NOMO-1 (cell line): ENCODE measurements at regions not wholly inside any gene's neighbourhood (a gene's known extent, or its start where the extent isn't known, plus 50 kb on each side); places are given as distances from the start of the nearest gene placed in this dataset.
A peak's percentile ranks its signal among the peaks of the same experiment; 100 is the strongest.
"Not testable (repeated sequence)": the region's sequence is repeated elsewhere in the genome, so short reads cannot be mapped to it uniquely, and the experiment has no call there.

Experiments
- DNase-seq, 2 experiments: peaks; one replicate each; lab custom pipeline; 2025; ENCODE audit not compliant: unreplicated experiment in 2 of 2; lab: John Stamatoyannopoulos, UW

DNA sequence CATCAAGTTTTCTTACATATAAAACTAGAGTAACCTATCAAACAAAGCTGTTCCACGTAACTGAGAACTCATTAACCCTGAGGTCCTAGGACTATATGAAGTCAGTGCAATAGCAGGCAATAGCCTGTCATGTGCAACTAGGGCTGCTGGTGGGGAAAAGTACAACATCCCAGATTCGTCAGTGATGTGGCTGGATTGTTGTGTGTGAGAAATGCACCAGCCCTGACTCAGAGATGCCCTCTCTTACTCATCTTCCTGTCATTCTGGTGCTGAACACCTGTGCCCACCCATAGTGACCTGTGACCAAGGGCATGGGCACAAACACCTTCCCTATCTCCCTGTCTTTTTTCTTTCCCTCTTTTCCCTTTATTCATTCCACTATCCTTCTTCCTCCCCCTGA is 504.2 kb downstream of the TUBA3C start:
- DNase-seq, result not testable (repeated sequence)

DNA sequence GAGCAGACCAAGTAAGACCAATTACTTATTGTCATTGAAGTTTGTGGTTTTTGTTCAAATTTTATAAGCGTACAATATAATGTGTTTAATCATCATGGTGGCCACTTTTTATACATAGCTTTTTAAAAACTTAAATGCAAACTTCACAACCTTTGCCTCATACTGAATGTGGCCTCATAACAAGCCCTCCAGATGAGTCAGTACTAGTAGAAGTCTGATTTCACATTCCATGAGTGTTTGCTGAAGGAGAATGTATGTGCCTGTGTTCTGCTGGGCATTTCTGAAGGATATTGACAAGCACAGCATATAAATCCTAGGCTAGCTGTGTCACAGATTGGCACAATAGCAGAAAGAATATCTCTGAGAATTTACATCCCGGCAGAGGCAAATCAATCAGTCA is 506.4 kb downstream of the TUBA3C start:
- not testable (repeated sequence) for DNase-seq

DNA sequence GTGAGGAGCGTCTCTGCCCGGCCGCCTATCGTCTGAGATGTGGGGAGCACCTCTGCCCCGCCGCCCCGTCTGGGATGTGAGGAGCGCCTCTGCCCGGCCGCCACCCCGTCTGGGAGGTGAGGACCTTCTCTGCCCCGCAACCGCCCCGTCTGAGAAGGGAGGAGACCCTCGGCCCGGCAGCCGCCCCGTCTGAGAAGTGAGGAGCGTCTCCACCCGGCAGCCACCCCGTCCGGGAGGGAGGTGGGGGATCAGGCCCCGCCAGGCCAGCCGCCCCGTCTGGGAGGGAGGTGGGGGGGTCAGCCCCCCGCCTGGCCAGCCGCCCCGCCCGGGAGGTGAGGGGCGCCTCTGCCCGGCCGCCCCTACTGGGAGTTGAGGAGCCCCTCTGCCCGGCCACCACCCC is 507.8 kb downstream of the TUBA3C start:
- not testable (repeated sequence) for DNase-seq

DNA sequence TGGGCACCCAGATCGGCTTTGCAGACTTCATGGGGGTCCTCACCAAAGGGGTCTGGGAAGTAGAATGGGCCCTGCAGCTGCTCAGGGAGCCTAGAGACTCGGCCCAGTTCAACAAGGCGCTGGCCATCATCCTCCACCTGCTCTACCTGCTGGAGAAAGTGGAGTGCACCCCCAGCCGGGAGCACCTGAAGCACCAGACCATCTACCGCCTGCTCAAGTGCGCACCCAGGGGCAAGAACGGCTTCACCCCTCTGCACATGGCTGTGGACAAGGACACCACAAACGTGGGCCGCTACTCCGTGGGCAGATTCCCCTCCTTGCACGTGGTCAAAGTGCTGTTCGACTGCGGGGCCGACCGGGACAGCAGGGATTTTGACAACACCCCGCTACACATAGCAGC is 515.0 kb downstream of the TUBA3C start:
- DNase-seq, result not testable (repeated sequence)

DNA sequence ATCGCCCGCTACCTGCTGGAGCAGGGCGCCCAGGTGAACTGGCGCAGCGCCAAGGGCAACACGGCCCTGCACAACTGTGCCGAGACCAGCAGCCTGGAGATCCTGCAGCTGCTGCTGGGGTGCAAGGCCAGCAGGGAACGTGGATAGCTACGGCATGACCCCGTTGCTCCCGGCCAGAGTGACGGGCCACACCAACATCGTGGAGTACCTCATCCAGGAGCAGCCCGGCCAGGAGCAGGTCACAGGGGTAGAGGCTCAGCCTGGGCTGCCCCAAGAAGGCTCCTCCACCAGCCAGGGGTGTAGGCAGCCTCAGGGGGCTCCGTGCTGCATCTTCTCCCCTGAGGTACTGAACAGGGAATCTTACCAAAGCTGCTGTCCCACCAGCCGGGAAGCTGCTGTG is 515.9 kb downstream of the TUBA3C start:
- DNase-seq, result not testable (repeated sequence)

DNA sequence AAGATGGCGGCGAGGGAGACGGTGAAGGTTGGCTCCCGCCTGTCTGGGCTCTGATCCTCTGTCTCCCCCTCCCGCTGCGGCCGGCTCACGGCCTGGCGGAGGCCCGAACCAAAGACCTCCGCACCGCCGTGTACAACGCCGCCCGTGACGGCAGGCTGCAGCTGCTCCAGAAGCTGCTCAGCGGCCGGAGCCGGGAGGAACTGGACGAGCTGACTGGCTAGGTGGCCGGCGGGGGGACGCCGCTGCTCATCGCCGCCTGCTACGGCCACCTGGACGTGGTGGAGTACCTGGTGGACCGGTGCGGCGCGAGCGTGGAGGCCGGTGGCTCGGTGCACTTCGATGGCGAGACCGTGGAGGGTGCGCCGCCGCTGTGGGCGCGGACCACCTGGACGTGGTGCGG is 516.5 kb downstream of the TUBA3C start:
- not testable (repeated sequence) for DNase-seq

DNA sequence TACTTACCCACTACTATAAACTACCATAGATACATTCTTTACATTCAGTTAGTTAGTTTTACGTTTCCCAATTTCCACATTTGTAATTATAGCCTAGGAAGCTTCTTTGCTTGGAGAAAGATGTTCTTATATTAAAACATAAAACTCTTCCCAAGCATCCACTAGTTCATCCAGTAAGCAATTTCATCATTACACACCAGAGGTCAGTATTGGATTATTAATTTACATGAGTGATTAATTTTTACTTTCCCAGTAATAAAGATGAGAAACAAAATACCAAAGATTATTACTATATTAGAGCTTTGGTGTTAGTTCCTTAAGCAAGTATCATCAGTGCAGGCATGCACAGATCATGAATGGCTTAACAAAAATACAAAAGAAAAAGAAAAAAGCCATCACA is 518.4 kb downstream of the TUBA3C start:
- DNase-seq, result not testable (repeated sequence)

DNA sequence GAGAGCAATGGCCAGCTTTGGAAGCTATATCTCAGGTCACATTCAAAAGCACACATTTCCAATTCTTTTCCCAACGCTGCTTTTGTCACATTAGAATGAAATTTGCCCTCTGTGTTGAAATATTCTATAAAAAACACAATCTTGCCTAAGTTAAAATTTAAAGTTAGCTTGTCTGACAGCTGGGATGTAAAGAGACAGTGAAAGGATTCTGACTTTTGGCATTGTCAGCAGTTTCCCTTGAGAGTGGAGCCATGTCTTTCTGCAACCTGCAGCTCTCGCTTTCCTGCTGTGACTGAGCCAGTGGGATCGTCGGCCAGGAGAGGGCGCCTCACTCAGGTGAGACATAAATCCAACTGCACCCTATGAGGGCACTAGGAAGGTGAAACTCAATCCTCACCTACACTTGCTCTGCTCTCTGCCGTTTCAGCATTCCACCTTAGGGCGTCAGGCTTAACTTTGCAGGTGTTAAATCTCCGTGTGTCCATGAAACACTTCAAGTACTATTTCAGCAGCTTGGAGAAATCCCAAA is 537.9 kb downstream of the TUBA3C start:
- DNase-seq, result not testable (repeated sequence)

DNA sequence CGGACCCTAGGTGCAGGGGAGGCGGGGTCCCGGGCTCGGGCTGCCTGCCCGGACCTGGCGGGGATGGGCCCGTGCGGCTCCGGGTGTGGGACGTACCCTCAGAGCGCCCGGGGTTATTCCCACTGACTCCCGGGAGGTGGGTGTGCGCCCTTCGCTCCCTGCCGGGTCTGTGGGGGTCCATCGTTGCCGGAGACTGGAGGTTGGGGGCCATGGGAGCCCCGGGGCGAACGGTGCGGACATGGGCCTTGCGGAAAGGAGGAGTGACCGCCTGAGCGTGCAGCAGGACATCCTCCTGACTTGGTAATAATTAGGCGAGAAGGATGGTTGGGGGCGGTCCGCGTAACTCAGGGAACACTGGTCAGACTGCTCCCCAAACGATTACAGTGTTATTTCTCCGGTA is 552.7 kb downstream of the TUBA3C start:
- not testable (repeated sequence) for DNase-seq

DNA sequence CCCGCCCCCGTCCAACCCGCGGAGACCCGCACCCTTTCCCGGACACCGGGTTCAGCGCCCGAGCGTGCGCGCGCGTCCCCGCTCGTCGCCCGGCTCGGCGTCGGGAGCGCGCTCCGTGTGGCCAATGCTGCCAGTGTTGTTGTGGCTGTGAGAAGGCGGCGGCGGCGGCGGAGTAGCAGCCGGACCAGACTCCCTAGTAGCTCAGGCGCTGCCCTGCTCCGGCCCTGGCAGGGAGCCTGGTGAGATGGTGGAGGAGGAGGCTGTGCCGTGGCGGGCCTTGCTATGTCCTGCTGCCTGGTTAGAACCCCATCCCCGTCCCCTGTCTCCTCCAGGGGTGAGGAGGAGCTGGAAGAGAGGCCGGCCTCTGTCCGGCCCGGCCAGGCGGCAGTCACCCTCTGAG is 553.2 kb downstream of the TUBA3C start:
- DNase-seq, result no peak

DNA sequence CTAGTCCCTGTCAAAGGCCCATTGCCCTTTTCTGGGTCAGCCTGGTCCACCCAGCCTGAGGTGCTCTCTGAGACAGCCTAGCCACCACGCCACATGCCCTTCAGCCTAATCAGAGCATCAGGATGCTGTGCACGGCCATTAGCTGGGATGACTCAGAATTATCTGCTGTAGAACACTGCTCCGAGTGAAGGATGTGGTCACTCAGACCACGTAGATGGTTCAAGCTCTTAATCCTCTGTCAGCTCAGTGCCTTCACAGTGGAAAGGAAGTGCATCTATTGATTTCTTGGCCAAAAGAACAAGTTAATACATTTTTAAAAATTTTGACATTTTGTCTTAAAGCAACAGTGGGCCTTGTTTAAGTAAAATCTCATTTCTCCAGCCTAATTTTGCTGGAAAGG is 557.6 kb downstream of the TUBA3C start:
- not testable (repeated sequence) for DNase-seq

DNA sequence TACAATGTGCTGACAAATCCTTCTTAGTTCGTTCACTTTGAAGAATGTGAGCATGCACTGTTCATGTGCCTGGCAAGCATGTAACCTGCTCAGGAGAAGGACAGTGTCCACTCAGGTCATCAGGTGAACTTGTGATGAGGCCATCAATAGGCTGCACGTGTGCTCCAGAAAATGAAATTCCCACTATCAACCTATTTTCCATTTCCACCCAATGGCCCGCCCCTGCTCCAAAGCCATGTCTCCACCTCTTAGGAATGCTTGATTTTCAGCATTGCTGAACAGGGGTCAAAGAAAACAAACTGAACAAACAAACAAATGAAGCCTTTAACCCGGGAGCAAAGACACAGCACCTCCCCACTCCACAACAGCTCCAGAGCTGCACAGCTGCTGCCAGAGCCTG is 563.2 kb downstream of the TUBA3C start:
- not testable (repeated sequence) for DNase-seq

DNA sequence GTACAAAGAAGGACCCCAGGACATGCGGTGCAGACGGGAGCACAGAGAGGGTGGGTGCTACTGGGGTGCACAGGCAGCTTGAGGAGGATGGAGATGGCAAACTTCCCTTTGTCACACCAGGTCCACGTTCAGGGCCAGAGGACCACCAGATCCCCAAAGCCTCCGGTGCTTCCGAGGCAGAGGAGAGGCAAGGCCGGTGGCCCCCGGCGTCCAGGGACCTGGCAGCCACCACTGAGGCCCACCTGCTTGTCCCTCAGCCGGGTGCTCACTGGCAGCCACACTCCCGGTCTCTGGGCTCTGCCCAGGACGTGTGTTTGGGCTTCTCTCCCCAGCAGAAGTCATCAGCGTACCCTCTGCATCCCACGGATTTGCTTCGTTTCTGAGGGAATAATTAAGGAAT is 571.1 kb downstream of the TUBA3C start:
- DNase-seq, result not testable (repeated sequence)

DNA sequence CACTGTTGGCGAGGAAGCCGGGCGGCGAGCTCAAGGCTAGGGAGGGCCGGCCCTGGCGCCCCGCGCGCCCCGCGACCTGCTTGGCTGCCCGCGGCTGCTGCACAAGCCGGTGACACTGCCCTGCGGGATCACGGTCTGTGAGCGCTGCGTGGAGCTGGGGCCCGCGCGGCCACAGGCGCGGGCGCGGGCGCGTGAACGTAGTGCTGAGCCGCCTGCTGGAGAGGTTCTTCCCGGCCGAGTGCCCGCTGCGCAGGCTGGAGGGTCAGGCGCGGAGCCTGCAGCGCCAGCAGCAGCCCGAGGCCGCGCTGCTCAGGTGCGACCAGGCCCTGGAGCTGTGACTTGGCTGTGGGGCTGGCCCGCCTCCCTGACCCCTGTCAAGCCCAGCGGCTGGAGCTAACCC is 572.3 kb downstream of the TUBA3C start:
- not testable (repeated sequence) for DNase-seq

DNA sequence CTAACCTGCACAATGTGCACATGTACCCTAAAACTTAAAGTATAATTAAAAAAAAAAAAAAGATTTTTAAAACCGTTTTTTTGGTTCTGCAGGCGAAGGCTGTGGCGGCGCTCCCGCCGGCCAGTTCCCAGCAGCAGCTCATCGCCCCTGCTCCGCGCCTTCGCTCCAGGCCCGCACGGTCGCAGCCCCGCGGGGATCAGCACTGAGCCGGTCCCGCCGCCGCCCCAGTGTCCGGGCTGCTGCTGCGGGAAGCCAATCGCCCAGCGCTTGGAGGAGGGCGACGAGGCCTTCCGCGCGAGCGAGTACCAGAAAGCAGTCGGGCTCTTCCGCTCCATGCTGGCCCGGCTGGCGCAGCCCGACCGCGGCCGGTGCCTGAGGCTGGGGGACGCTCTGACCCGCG is 572.8 kb downstream of the TUBA3C start:
- not testable (repeated sequence) for DNase-seq

DNA sequence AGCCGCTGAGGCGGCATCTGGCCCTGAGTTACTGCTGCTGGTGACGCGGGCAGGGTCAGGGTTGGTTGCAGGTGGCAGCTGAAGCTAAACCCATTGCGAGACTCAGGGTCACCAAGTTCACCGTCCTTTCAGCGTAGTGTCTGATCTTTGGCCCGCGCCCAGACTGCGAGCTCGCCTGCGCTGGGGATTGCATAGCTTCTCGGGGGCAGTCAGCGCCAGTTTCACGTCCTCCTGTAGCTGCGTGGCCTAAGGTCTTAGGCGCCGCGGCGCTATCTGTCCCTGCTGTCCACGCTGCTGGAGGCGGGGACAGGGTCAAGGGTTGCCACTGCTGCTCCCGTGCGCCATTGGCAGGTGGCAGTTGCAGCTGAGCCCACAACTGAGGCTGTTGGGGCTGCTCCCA is 581.3 kb downstream of the TUBA3C start:
- peak in 1 of 2 experiments; percentile 0 for DNase-seq

DNA sequence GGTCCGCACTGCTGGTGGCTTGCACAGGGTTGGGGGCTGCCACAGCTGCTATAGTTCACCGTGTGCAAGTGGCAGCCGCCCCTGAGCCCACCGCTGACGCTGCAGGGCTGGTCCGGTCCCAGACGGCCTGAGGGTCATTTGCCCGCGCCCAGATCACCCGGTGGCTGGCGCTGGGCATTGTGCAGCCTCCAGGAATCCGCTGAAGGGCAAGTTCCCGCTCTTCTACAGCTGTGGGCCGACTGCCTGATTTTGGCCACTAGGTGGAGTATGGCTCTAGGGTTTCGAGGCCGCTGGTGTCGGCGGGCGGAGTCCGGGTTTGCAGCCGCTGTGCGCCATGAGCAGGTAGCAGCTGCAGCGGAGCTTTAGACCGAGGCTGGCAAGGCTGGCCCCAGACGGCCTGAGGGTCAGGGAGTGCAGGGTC is 581.8 kb downstream of the TUBA3C start:
- peak; percentile 16 to 33 for DNase-seq

DNA sequence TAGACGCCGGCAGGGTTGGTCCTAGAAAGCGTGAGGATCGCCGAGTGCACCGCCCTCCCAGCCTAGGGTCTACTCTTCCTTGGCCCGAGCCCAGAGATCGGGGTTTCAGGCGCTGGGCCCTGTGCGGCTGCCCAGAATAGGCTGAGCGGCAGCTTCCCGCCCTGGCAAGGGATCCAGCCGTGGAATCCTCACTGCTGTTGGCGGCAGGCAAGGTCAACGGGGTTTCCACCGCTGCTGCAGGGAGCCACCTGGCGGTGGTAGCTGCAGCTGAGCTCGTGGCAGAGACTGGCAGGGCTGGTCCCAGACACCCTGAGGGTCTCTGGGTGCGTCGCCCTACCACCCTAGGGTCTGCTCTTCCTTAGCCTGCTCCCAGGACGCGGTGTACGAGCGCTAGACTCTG is 583.1 kb downstream of the TUBA3C start:
- not testable (repeated sequence) for DNase-seq

DNA sequence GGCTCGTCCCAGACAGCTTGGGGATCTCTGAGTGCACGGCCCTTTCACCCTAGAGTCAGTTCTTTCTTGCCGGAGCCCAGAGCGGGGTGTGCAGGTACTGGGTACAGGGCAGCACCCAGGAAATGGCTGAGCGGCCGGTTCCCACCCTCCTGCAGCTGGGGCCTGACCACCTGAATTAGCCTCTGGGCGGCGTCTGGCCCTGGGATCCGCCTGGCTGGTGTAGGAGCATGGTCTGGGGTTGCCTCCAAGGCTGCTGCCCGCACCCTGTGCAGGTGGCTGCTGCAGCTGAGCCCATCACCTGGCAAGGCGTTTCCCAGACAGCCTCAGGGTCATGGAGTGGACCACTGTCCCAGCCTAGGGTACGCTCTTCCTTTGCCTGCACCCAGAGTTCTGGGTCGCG is 583.7 kb downstream of the TUBA3C start:
- DNase-seq, result not testable (repeated sequence)

DNA sequence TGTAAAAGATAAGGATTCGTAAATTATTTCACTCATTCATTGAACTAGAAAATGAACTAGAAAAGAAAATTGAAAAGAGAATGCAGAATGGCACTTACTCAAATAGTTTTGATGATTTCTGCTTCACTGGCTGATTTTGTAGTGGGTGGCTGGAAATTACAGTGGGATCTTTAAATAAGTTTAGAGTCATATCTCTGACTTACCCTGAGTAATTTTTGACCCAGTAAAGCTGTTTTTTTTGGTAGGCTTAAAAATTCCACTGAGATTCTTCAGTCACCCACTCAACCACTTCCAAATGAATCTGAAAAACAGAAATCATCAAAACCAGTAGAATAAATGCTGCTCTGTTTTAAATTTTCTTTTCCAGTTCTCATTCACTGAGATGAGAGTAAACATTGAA is 604.5 kb downstream of the TUBA3C start:
- not testable (repeated sequence) for DNase-seq

DNA sequence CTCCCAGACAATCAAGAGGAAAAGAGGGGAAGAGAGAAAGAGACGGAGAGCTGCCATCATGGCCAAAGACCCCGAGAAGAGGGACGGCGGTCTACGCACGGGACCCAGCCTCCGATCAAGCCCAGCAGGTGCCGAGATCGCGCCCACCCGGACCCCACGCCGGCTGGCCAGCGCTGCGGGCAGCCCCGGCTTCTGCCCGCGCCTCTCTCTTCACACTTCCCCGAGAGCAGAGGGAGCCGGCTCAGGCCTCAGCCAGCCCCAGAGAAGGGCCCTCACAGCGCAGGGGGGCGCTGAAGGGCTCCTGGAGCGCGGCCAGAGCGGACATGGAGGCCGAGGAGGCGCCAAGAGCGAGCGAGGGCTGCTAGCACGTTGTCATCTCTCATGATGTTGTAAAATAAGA is 613.7 kb downstream of the TUBA3C start:
- DNase-seq, result not testable (repeated sequence)
